ENCODE measurements at regions not wholly inside any gene's neighbourhood (a gene's known extent, or its start where the extent isn't known, plus 50 kb on each side); places are given as distances from the start of the nearest gene placed in this dataset.
A peak's percentile ranks its signal among the peaks of the same experiment; 100 is the strongest.
"Not testable (repeated sequence)": the region's sequence is repeated elsewhere in the genome, so short reads cannot be mapped to it uniquely, and the experiment has no call there.

GRCh38 chr11:116698080-116698479, 74.7 kb downstream of the BUD13 start:
- DNase-seq: no peak

GRCh38 chr11:116697639-116698038, 75.1 kb downstream of the BUD13 start:
- no peak for DNase-seq

GRCh38 chr11:116697011-116697410, 75.8 kb downstream of the BUD13 start:
- DNase-seq: no peak

- DNase-seq: no peak
Measured at GRCh38 chr11:116696381-116696941, 76.3 kb downstream of the BUD13 start.

- DNase-seq: no peak
Measured at GRCh38 chr11:116695657-116696254, 77.0 kb downstream of the BUD13 start.

GRCh38 chr11:116694815-116695590, 77.8 kb downstream of the BUD13 start:
- no peak for DNase-seq

GRCh38 chr11:116694349-116694725, 78.5 kb downstream of the BUD13 start:
- no peak for DNase-seq

- DNase-seq: no peak
Measured at GRCh38 chr11:116693593-116694348, 79.0 kb downstream of the BUD13 start.

- no peak for DNase-seq
Measured at GRCh38 chr11:116693102-116693570, 79.7 kb downstream of the BUD13 start.

GRCh38 chr11:116692318-116693101, 80.3 kb downstream of the BUD13 start:
- DNase-seq: no peak

GRCh38 chr11:116691771-116692177, 81.0 kb downstream of the BUD13 start:
- DNase-seq: peak; percentile 25

GRCh38 chr11:116690611-116691010, 82.2 kb downstream of the BUD13 start:
- DNase-seq: no peak

- DNase-seq: no peak
Measured at GRCh38 chr11:116689413-116690127, 83.2 kb downstream of the BUD13 start.

GRCh38 chr11:116688202-116688540, 84.6 kb downstream of the BUD13 start:
- no peak for DNase-seq

GRCh38 chr11:116687458-116688201, 85.2 kb downstream of the BUD13 start:
- no peak for DNase-seq

GRCh38 chr11:116686866-116687265, 85.9 kb downstream of the BUD13 start:
- no peak for DNase-seq

- no peak for DNase-seq
Measured at GRCh38 chr11:116683982-116684381, 88.8 kb downstream of the BUD13 start.

- DNase-seq: no peak
Measured at GRCh38 chr11:116680349-116681125, 92.2 kb downstream of the BUD13 start.

GRCh38 chr11:116678887-116679286, 93.9 kb downstream of the BUD13 start:
- no peak for DNase-seq

- DNase-seq: not testable (repeated sequence)
Measured at GRCh38 chr11:116667318-116667717, 105.5 kb downstream of the BUD13 start.

Measured in CD4-positive, alpha-beta T cell treated with Interleukin-4 for 4 hours (primary cell).